ENCODE measurements at regions not wholly inside any gene's neighbourhood (a gene's known extent, or its start where the extent isn't known, plus 50 kb on each side); places are given as distances from the start of the nearest gene placed in this dataset.

- 2% methylated on average over 4 of the region's 4 CpGs for WGBS (ENCODE audit: missing lambda C conversion rate)
Measured at GRCh38 chr11:133711545-133711944, 133.8 kb downstream of the SPATA19 start.

GRCh38 chr11:133710681-133711240 is 134.6 kb downstream of the SPATA19 start:
- H3K4me1 ChIP-seq: no peaks in the 10 kb centered on the region
- ATAC-seq (no peak), DNase-seq (ENCODE audit: low read depth in 1 of 2, low spot score in 1 of 2) (no peak), FAIRE-seq (no peak)
- TF ChIP-seq NPAS2 (CRISPR knock-in tag; IDR thresholded peaks at IDR 0.05; ENCODE audit: borderline replicate concordance) (no peak), EHF (CRISPR knock-in tag; IDR thresholded peaks at IDR 0.05) (no peak), HOXB5 (CRISPR knock-in tag; IDR thresholded peaks at IDR 0.05) (no peak), HDAC2 (IDR thresholded peaks at IDR 0.05) (no peak), ATOH8 (CRISPR knock-in tag; IDR thresholded peaks at IDR 0.05; ENCODE audit: low read depth) (no peak), PHF8 (IDR thresholded peaks at IDR 0.05; ENCODE audit: borderline replicate concordance, low read depth) (no peak), JUNB (IDR thresholded peaks at IDR 0.05) (no peak), ZC3H11A (IDR thresholded peaks at IDR 0.05) (no peak)
- TF ChIP-seq, protein P1, sequence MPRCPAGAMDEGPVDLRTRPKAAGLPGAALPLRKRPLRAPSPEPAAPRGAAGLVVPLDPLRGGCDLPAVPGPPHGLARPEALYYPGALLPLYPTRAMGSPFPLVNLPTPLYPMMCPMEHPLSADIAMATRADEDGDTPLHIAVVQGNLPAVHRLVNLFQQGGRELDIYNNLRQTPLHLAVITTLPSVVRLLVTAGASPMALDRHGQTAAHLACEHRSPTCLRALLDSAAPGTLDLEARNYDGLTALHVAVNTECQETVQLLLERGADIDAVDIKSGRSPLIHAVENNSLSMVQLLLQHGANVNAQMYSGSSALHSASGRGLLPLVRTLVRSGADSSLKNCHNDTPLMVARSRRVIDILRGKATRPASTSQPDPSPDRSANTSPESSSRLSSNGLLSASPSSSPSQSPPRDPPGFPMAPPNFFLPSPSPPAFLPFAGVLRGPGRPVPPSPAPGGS (IDR thresholded peaks at IDR 0.05): no peak
- TF ChIP-seq, protein P2, sequence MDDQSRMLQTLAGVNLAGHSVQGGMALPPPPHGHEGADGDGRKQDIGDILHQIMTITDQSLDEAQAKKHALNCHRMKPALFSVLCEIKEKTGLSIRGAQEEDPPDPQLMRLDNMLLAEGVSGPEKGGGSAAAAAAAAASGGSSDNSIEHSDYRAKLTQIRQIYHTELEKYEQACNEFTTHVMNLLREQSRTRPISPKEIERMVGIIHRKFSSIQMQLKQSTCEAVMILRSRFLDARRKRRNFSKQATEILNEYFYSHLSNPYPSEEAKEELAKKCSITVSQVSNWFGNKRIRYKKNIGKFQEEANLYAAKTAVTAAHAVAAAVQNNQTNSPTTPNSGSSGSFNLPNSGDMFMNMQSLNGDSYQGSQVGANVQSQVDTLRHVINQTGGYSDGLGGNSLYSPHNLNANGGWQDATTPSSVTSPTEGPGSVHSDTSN (IDR thresholded peaks at IDR 0.05): no peak
- TF ChIP-seq, protein P3, sequence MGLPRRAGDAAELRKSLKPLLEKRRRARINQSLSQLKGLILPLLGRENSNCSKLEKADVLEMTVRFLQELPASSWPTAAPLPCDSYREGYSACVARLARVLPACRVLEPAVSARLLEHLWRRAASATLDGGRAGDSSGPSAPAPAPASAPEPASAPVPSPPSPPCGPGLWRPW (IDR thresholded peaks at IDR 0.05): no peak
- WGBS (ENCODE audit: missing lambda C conversion rate): 3% methylated on average over 4 of the region's 4 CpGs
- ChIA-PET CTCF (no interaction called here), POLR2A (no interaction called here)
- H3K4me3 ChIP-seq: no peak overlapping the region
- H3K27ac ChIP-seq: no peak overlapping the region
- no peak overlapping the region for H3K4me2 ChIP-seq
- H3K9me3 ChIP-seq: no peaks in the 10 kb centered on the region

More at GRCh38 chr11:133711545-133711944, 133.8 kb downstream of the SPATA19 start:
- H3K9me3 ChIP-seq: no peaks in the 10 kb centered on the region
- no peak overlapping the region for H3K27ac ChIP-seq
- DNase-seq (ENCODE audit: low read depth in 1 of 2, low spot score in 1 of 2): no peak
- no peak for TF ChIP-seq ATOH8 (CRISPR knock-in tag; IDR thresholded peaks at IDR 0.05; ENCODE audit: low read depth)
- TF ChIP-seq RFX5 (IDR thresholded peaks at IDR 0.05): no peak
- TF ChIP-seq FOXS1 (CRISPR knock-in tag; IDR thresholded peaks at IDR 0.05): no peak
- TF ChIP-seq MAZ (IDR thresholded peaks at IDR 0.05; ENCODE audit: borderline replicate concordance, low read depth, low read length): no peak
- TF ChIP-seq, protein P4, sequence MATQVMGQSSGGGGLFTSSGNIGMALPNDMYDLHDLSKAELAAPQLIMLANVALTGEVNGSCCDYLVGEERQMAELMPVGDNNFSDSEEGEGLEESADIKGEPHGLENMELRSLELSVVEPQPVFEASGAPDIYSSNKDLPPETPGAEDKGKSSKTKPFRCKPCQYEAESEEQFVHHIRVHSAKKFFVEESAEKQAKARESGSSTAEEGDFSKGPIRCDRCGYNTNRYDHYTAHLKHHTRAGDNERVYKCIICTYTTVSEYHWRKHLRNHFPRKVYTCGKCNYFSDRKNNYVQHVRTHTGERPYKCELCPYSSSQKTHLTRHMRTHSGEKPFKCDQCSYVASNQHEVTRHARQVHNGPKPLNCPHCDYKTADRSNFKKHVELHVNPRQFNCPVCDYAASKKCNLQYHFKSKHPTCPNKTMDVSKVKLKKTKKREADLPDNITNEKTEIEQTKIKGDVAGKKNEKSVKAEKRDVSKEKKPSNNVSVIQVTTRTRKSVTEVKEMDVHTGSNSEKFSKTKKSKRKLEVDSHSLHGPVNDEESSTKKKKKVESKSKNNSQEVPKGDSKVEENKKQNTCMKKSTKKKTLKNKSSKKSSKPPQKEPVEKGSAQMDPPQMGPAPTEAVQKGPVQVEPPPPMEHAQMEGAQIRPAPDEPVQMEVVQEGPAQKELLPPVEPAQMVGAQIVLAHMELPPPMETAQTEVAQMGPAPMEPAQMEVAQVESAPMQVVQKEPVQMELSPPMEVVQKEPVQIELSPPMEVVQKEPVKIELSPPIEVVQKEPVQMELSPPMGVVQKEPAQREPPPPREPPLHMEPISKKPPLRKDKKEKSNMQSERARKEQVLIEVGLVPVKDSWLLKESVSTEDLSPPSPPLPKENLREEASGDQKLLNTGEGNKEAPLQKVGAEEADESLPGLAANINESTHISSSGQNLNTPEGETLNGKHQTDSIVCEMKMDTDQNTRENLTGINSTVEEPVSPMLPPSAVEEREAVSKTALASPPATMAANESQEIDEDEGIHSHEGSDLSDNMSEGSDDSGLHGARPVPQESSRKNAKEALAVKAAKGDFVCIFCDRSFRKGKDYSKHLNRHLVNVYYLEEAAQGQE (IDR thresholded peaks at IDR 0.05): no peak
- TF ChIP-seq EHF (CRISPR knock-in tag; IDR thresholded peaks at IDR 0.05): no peak
- TF ChIP-seq TP53 (CRISPR knock-in tag; IDR thresholded peaks at IDR 0.05): no peak
- TF ChIP-seq, protein P5, sequence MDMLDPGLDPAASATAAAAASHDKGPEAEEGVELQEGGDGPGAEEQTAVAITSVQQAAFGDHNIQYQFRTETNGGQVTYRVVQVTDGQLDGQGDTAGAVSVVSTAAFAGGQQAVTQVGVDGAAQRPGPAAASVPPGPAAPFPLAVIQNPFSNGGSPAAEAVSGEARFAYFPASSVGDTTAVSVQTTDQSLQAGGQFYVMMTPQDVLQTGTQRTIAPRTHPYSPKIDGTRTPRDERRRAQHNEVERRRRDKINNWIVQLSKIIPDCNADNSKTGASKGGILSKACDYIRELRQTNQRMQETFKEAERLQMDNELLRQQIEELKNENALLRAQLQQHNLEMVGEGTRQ (IDR thresholded peaks at IDR 0.05): no peak
- no peak for TF ChIP-seq GATA3 (IDR thresholded peaks at IDR 0.05; ENCODE audit: borderline replicate concordance)
- TF ChIP-seq RCOR1 (IDR thresholded peaks at IDR 0.05; ENCODE audit: low read depth, low read length): no peak
- TF ChIP-seq ZFP36 (IDR thresholded peaks at IDR 0.05; ENCODE audit: borderline replicate concordance, partially characterized antibody): no peak
- TF ChIP-seq TFCP2L1 (CRISPR knock-in tag; IDR thresholded peaks at IDR 0.05): no peak
- no peak for TF ChIP-seq NPAS2 (CRISPR knock-in tag; IDR thresholded peaks at IDR 0.05; ENCODE audit: borderline replicate concordance)
- no peak for TF ChIP-seq HEYL (CRISPR knock-in tag; IDR thresholded peaks at IDR 0.05)
- TF ChIP-seq BHLHE40 (IDR thresholded peaks at IDR 0.05; ENCODE audit: low read depth, low read length): no peak
- FAIRE-seq: no peak
- H3K4me1 ChIP-seq: no peaks in the 10 kb centered on the region
- no peak overlapping the region for H3K4me3 ChIP-seq
- ChIA-PET POLR2A (no interaction called here), CTCF (no interaction called here)
- no peak for ATAC-seq
- H3K4me2 ChIP-seq: no peak overlapping the region

Measured in A549 (cell line).